H9 (cell line): ENCODE measurements at regions not wholly inside any gene's neighbourhood (a gene's known extent, or its start where the extent isn't known, plus 50 kb on each side); places are given as distances from the start of the nearest gene placed in this dataset.
"Not testable (repeated sequence)": the region's sequence is repeated elsewhere in the genome, so short reads cannot be mapped to it uniquely, and the experiment has no call there.

Experiments used
- DNase-seq: peaks from one replicate; pipeline ENCODE4 v3.0.0-alpha.2; 2017
- H2AFZ ChIP-seq: one replicate; pipeline ENCODE4 v1.6.1; 2013; ENCODE audit warnings: mild to moderate bottlenecking, low read length, control low read depth, moderate library complexity
- H2AK5ac ChIP-seq: 2 replicates; pipeline ENCODE4 v1.6.1; 2013; ENCODE audit warnings: low read length, control low read depth, mixed read lengths; ENCODE audit not compliant: insufficient read length
- H2BK120ac ChIP-seq: one replicate; pipeline ENCODE4 v1.6.1; 2013; ENCODE audit warnings: low read depth, mild to moderate bottlenecking, low read length, control low read depth, inconsistent platforms; ENCODE audit not compliant: poor library complexity, severe bottlenecking
- H2BK12ac ChIP-seq: 2 replicates; pipeline ENCODE4 v1.6.1; 2013; ENCODE audit warnings: low read length, control low read depth, mixed read lengths, low read depth; ENCODE audit not compliant: insufficient read length
- H2BK15ac ChIP-seq: 2 replicates; pipeline ENCODE4 v1.6.1; 2013; ENCODE audit warnings: low read depth, low read length, control low read depth
- H2BK20ac ChIP-seq: one replicate; pipeline ENCODE4 v1.6.1; 2013; ENCODE audit warnings: low read depth, mild to moderate bottlenecking, low read length, control low read depth, inconsistent platforms; ENCODE audit not compliant: poor library complexity, severe bottlenecking
- H2BK5ac ChIP-seq: 2 replicates; pipeline ENCODE4 v1.6.1; 2013; ENCODE audit warnings: low read length, control low read depth, mixed read lengths; ENCODE audit not compliant: insufficient read length
- H3K14ac ChIP-seq: 2 replicates; pipeline ENCODE4 v1.6.1; 2013; ENCODE audit warnings: low read length, control low read depth; ENCODE audit not compliant: insufficient read depth
- H3K18ac ChIP-seq: 2 replicates; pipeline ENCODE4 v1.6.1; 2013; ENCODE audit warnings: low read depth, mild to moderate bottlenecking, mixed read lengths, low read length, control low read depth; ENCODE audit not compliant: insufficient read length
- H3K23ac ChIP-seq: 2 replicates; pipeline ENCODE4 v1.6.1; 2013; ENCODE audit warnings: low read length, control low read depth, mixed read lengths, low read depth; ENCODE audit not compliant: insufficient read length
- H3K23me2 ChIP-seq: 2 replicates; pipeline ENCODE4 v1.6.1; 2013; ENCODE audit warnings: low read depth, mild to moderate bottlenecking, mixed read lengths, low read length, control low read depth; ENCODE audit not compliant: insufficient read length, poor library complexity, severe bottlenecking
- H3K27ac ChIP-seq: 2 replicates; pipeline ENCODE4 v1.5.1; 2013; ENCODE audit warnings: low read length, control low read depth, mixed read lengths, low read depth; ENCODE audit not compliant: insufficient read length
- H3K27me3 ChIP-seq: 2 replicates; pipeline ENCODE4 v1.6.1; 2013; ENCODE audit warnings: low read length, control low read depth, inconsistent platforms; ENCODE audit not compliant: insufficient read depth
- H3K4ac ChIP-seq: 2 replicates; pipeline ENCODE4 v1.6.1; 2013; ENCODE audit warnings: low read depth, mild to moderate bottlenecking, control low read depth, inconsistent platforms, low read length, moderate library complexity
- H3K4me1 ChIP-seq: 2 replicates; pipeline ENCODE4 v1.6.1; 2013; ENCODE audit warnings: low read length, control low read depth, inconsistent platforms; ENCODE audit not compliant: insufficient read depth
- H3K4me2 ChIP-seq: 2 replicates; pipeline ENCODE4 v1.6.1; 2013; ENCODE audit warnings: low read length, control low read depth, mixed read lengths; ENCODE audit not compliant: insufficient read length, insufficient read depth
- H3K56ac ChIP-seq: 2 replicates; pipeline ENCODE4 v1.6.1; 2013; ENCODE audit warnings: low read depth, mild to moderate bottlenecking, mixed read lengths, low read length, control low read depth; ENCODE audit not compliant: insufficient read length
- H3K79me1 ChIP-seq: 2 replicates; pipeline ENCODE4 v1.6.1; 2013; ENCODE audit warnings: low read depth, mild to moderate bottlenecking, moderate library complexity, low read length, control low read depth, inconsistent platforms; ENCODE audit not compliant: insufficient read depth, poor library complexity, severe bottlenecking
- H3K79me2 ChIP-seq: 2 replicates; pipeline ENCODE4 v1.6.1; 2013; ENCODE audit warnings: low read length, control low read depth, inconsistent platforms; ENCODE audit not compliant: insufficient read depth
- H3K9ac ChIP-seq: 2 replicates; pipeline ENCODE4 v1.6.1; 2013; ENCODE audit warnings: low read length, control low read depth, mixed read lengths; ENCODE audit not compliant: insufficient read length; ENCODE audit errors: extremely low read depth
- H3K9me3 ChIP-seq: one replicate; pipeline ENCODE4 v1.6.1; 2013; ENCODE audit warnings: low read depth, low read length, inconsistent platforms; ENCODE audit not compliant: control insufficient read depth
- H3T11ph ChIP-seq: one replicate; pipeline ENCODE4 v1.6.1; 2013; ENCODE audit warnings: mild to moderate bottlenecking, low read length, control low read depth, inconsistent platforms
- H4K20me1 ChIP-seq: one replicate; pipeline ENCODE4 v1.6.1; 2013; ENCODE audit not compliant: control insufficient read depth, insufficient read length, insufficient read depth
- H4K5ac ChIP-seq: 2 replicates; pipeline ENCODE4 v1.6.1; 2013; ENCODE audit warnings: low read depth, mild to moderate bottlenecking, mixed read lengths, low read length, control low read depth; ENCODE audit not compliant: insufficient read length
- H4K8ac ChIP-seq: replicated peaks from 2 replicates; pipeline ENCODE4 v1.6.1; 2013; ENCODE audit warnings: low read length, control low read depth, mixed read lengths, low read depth; ENCODE audit not compliant: insufficient read length
- H4K91ac ChIP-seq: 2 replicates; pipeline ENCODE4 v1.6.1; 2013; ENCODE audit warnings: low read depth, mild to moderate bottlenecking, moderate library complexity, mixed read lengths, low read length, control low read depth; ENCODE audit not compliant: insufficient read length
- H3K27ac Mint-ChIP-seq, 3 experiments: 2 replicates in 2 of 3; 3 replicates in 1 of 3; pipeline ENCODE4 v1.8.0; 2020 to 2021; ENCODE audit warnings: mixed read lengths in 3 of 3, mild to moderate bottlenecking in 1 of 3, moderate library complexity in 1 of 3
- H3K27me3 Mint-ChIP-seq: 2 replicates; pipeline ENCODE4 v1.8.0; 2021; ENCODE audit warnings: low read depth, mild to moderate bottlenecking, moderate library complexity, mixed read lengths
- H3K36me3 Mint-ChIP-seq, 3 experiments: 2 replicates in 2 of 3; 3 replicates in 1 of 3; pipeline ENCODE4 v1.8.0; 2020 to 2021; ENCODE audit warnings: low read depth in 3 of 3, mixed read lengths in 3 of 3; ENCODE audit not compliant: insufficient read depth in 1 of 3
- H3K4me1 Mint-ChIP-seq, 2 experiments: 2 replicates each; pipeline ENCODE4 v1.8.0; 2020; ENCODE audit warnings: mixed read lengths in 2 of 2
- H3K4me3 Mint-ChIP-seq, 2 experiments: 2 replicates in 1 of 2; 3 replicates in 1 of 2; pipeline ENCODE4 v1.8.0; 2020 to 2021; ENCODE audit warnings: mild to moderate bottlenecking in 2 of 2, mixed read lengths in 2 of 2, moderate library complexity in 1 of 2
- H3K9me3 Mint-ChIP-seq, 2 experiments: 2 replicates in 1 of 2; 3 replicates in 1 of 2; pipeline ENCODE4 v1.8.0; 2020; ENCODE audit warnings: mild to moderate bottlenecking in 2 of 2, mixed read lengths in 2 of 2, moderate library complexity in 1 of 2
- WGBS: extraction: QIAGEN DNeasy Blood & Tissue Kit; methylation state at CpG from one replicate; pipeline ENCODE4 v1.1.7; 2013; ENCODE audit warnings: missing lambda C conversion rate, low lambda C conversion rate, mixed read lengths; ENCODE audit not compliant: insufficient read length; ENCODE audit errors: extremely low coverage; 5-methylcytosine and 5-hydroxymethylcytosine counted together

- H2BK20ac ChIP-seq, H3T11ph ChIP-seq, H2BK5ac ChIP-seq, DNase-seq, H3K56ac ChIP-seq, H3K9ac ChIP-seq, H3K36me3 Mint-ChIP-seq, H4K91ac ChIP-seq, H3K14ac ChIP-seq, H2BK15ac ChIP-seq, H3K4me1 Mint-ChIP-seq, H3K4ac ChIP-seq, H2AFZ ChIP-seq, H3K27me3 Mint-ChIP-seq, H2AK5ac ChIP-seq, H3K23me2 ChIP-seq, H4K20me1 ChIP-seq, H2BK12ac ChIP-seq, H3K79me1 ChIP-seq, H3K27ac Mint-ChIP-seq, H4K5ac ChIP-seq, H3K9me3 ChIP-seq, H3K27me3 ChIP-seq, H3K27ac ChIP-seq, H2BK120ac ChIP-seq, H3K4me1 ChIP-seq, H3K18ac ChIP-seq, H3K79me2 ChIP-seq, H4K8ac ChIP-seq, H3K4me3 Mint-ChIP-seq, H3K4me2 ChIP-seq, H3K23ac ChIP-seq: not testable (repeated sequence)
- no CpG with 5 or more reads among the region's 2 CpGs for WGBS
- peaks cover 35 to 41% of the 10 kb centered on the region in 2 experiments for H3K9me3 Mint-ChIP-seq
Observed at GRCh38 chr22:11795979-11796378, 3732.0 kb upstream of the OR11H1 start.

GRCh38 chr22:11815481-11815880 lies 3712.5 kb upstream of the OR11H1 start:
- H3K27me3 Mint-ChIP-seq, H3K27ac Mint-ChIP-seq, H3K9ac ChIP-seq, H2BK20ac ChIP-seq, H4K8ac ChIP-seq, H3K4me2 ChIP-seq, H3K23ac ChIP-seq, H3K9me3 ChIP-seq, H3K4me1 Mint-ChIP-seq, H2BK120ac ChIP-seq, DNase-seq, H2AFZ ChIP-seq, H3K27ac ChIP-seq, H3K18ac ChIP-seq, H3T11ph ChIP-seq, H3K4ac ChIP-seq, H3K79me2 ChIP-seq, H3K56ac ChIP-seq, H3K23me2 ChIP-seq, H3K79me1 ChIP-seq, H3K4me3 Mint-ChIP-seq, H3K27me3 ChIP-seq, H3K14ac ChIP-seq, H3K4me1 ChIP-seq, H4K5ac ChIP-seq, H2BK15ac ChIP-seq, H2AK5ac ChIP-seq, H4K20me1 ChIP-seq, H2BK5ac ChIP-seq, H2BK12ac ChIP-seq, H4K91ac ChIP-seq: not testable (repeated sequence)
- no CpG with 5 or more reads among the region's 9 CpGs for WGBS
- Mint-ChIP-seq H3K9me3 (peaks cover 51% of the 10 kb centered on the region in 2 experiments), H3K36me3 (peaks cover 9 to 17% (median 16%) of the 10 kb centered on the region in 3 experiments; a peak in 6 of 7 replicates)
